Endothelial cell of umbilical vein (primary cell): ENCODE measurements at regions not wholly inside any gene's neighbourhood (a gene's known extent, or its start where the extent isn't known, plus 50 kb on each side); places are given as distances from the start of the nearest gene placed in this dataset.

Source experiments
- EZH2 ChIP-seq: IDR thresholded peaks from 2 replicates; pipeline ENCODE4 v1.6.1; 2012; ENCODE audit warnings: borderline replicate concordance, low read depth, mild to moderate bottlenecking, moderate library complexity, low read length, inconsistent platforms; ENCODE audit not compliant: severe bottlenecking
- GATA2 ChIP-seq: IDR thresholded peaks from 2 replicates; pipeline ENCODE4 v1.7.0; 2011; ENCODE audit warnings: low read depth, mild to moderate bottlenecking, moderate library complexity, mixed read lengths, low read length; ENCODE audit not compliant: insufficient read length, insufficient read depth
- JUN ChIP-seq: IDR thresholded peaks from 2 replicates; pipeline ENCODE4 v1.6.1; 2011; ENCODE audit warnings: borderline replicate concordance, low read depth; ENCODE audit not compliant: insufficient read length, insufficient read depth
- MYC ChIP-seq: IDR thresholded peaks from one replicate; pipeline ENCODE4 v1.6.1; 2011; ENCODE audit warnings: mild to moderate bottlenecking, low read depth, low read length
- POLR2A ChIP-seq: IDR thresholded peaks from 2 replicates; pipeline ENCODE4 v1.6.1; 2012; ENCODE audit warnings: low read depth, mild to moderate bottlenecking, control low read depth, low read length
- TF ChIP-seq, protein P1 (sequence below), 2 donors: IDR thresholded peaks; 1 replicate in 1 of 2; 2 replicates in 1 of 2; pipeline ENCODE4 v1.5.1; 2011; ENCODE audit warnings: low read length in 2 of 2, mild to moderate bottlenecking in 2 of 2, moderate library complexity in 2 of 2, control low read depth in 1 of 2, inconsistent platforms in 1 of 2, low read depth in 1 of 2; ENCODE audit not compliant: insufficient read depth in 1 of 2; ENCODE audit errors: extremely low read depth in 1 of 2
- TF ChIP-seq, protein P2 (sequence below): IDR thresholded peaks from 2 replicates; pipeline ENCODE4 v1.6.1; 2011; ENCODE audit not compliant: insufficient read depth, insufficient read length

DNA sequence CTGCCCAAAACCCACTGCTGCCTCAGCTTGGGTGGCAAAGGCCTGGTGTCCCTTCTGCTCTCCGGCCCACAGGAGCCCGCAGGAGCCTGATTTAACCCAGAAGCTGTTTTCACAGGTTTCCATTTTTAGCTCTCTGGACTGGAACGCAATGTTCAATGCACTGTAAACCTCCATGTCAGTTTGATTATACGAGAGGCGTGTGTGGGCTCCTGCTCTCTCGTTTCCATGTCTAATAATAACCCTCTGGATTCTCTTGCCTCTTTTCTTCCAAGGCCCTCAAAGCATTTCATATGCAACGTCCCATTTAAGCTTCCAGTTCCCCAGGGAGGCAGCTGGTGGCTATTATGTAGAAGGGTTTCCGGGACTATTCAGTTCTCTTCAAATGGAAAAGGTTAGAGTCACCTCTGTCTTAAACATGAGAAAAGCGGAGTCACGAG lies 161.1 kb downstream of the SUDS3 start:
- TF ChIP-seq, protein P1, sequence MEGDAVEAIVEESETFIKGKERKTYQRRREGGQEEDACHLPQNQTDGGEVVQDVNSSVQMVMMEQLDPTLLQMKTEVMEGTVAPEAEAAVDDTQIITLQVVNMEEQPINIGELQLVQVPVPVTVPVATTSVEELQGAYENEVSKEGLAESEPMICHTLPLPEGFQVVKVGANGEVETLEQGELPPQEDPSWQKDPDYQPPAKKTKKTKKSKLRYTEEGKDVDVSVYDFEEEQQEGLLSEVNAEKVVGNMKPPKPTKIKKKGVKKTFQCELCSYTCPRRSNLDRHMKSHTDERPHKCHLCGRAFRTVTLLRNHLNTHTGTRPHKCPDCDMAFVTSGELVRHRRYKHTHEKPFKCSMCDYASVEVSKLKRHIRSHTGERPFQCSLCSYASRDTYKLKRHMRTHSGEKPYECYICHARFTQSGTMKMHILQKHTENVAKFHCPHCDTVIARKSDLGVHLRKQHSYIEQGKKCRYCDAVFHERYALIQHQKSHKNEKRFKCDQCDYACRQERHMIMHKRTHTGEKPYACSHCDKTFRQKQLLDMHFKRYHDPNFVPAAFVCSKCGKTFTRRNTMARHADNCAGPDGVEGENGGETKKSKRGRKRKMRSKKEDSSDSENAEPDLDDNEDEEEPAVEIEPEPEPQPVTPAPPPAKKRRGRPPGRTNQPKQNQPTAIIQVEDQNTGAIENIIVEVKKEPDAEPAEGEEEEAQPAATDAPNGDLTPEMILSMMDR (IDR thresholded peaks at IDR 0.05; ENCODE audit: extremely low read depth in 1 of 2, insufficient read depth in 1 of 2, low read depth in 1 of 2, low read length in 2 of 2) = no peak
- TF ChIP-seq, protein P2, sequence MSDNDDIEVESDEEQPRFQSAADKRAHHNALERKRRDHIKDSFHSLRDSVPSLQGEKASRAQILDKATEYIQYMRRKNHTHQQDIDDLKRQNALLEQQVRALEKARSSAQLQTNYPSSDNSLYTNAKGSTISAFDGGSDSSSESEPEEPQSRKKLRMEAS = no peak
- TF ChIP-seq POLR2A (no peak), EZH2 (no peak), GATA2 (no peak), MYC (no peak), JUN (no peak)
